ENCODE measurements at regions not wholly inside any gene's neighbourhood (a gene's known extent, or its start where the extent isn't known, plus 50 kb on each side); places are given as distances from the start of the nearest gene placed in this dataset.
A peak's percentile ranks its signal among the peaks of the same experiment; 100 is the strongest.

- no peak for DNase-seq
Measured at GRCh38 chr20:4554346-4554745, 131.9 kb upstream of the PRNP start.

DNA sequence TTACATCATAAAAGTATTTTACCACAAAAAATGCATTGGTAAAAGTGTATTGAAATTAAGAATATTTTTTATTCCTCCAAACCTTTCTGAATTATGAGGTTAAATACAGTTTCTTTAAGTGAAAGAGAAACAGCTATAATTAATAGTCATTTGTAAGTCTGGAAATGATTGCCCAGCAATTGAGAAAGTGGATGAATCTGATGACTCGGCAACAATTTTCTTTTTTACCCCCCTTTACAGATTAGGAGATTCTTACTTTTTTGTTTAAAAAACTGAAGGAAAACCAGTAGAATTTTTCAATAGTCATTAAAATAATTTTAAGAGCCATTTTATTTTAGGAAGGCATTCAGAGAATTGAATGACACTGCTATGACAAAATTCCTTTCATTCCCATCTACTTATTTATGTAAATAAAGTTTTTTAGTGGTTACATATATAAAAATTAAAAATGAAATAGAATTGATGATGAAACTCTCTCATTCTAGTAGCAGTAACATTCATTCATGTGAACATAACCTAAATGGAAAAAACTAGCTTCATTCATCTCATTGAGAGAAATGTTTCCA, 134.1 kb upstream of the PRNP start:
- no peak for DNase-seq

GRCh38 chr20:4550740-4551139, 135.5 kb upstream of the PRNP start:
- no peak for DNase-seq

DNA sequence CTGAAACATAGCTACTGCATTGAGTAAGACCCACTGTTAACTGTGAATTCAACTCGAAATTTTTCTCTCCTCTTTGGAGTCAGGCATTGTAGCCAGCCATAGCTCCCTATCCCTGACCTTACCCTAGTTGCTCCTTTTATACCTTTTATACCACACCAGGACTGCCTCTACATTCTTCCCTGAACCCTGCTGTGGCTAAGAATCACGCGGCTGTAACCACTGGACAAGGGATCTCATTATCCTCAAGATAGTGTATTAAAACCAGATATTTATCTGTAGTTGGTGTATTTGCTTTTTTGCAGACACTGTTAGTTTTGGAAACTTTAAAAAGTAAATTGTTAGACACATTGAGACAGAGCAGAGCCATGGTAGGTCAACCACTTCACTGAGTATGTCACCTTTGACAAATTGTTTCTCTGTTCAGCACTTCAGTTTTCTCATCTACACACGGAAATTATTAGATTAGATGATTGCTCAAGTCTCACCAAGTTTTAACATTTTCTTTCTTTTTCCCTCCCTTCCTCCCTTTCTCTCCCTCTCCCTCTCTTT, 136.5 kb upstream of the PRNP start:
- DNase-seq, result no peak

- no peak for DNase-seq
Measured at GRCh38 chr20:4548552-4548951, 137.7 kb upstream of the PRNP start.

DNA sequence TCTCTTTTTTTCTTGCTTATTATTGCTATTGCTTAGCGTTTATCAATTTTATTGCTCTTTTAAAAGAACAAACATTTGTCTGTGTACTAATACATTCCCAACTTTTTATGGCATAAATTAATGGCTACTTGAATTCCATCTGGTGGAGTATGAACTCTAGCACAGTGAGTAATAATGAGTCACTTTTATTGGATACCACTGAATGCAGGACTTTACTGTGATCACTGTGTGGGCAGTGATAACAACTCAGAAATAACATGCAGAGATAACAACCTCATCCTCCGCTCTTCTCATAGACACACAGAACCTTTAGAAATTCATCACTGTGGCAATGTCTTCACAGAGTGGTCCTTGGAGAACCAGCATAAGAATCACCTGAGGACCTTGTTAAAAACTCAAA, 139.5 kb upstream of the PRNP start:
- no peak for DNase-seq

- no peak for DNase-seq
Measured at GRCh38 chr20:4546342-4546741, 139.9 kb upstream of the PRNP start.

DNA sequence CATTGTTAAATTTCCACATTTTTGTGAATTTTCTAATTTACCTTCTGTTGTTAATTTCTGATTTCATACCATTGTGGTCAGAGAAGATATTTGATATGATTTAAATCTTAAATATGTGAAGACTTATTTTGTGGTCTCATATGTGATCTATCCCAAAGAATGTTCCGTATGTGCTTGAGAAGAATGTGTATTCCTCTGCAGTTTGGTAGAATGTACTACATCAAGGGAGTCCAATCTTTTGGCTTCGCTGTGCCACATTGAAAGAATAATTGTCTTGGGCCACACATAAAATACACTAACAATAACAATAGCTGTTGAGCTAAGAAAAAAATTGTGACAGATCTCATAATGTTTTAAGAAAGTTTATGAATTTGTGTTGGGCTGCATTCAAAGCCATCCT, 140.7 kb upstream of the PRNP start:
- DNase-seq, result no peak

DNA sequence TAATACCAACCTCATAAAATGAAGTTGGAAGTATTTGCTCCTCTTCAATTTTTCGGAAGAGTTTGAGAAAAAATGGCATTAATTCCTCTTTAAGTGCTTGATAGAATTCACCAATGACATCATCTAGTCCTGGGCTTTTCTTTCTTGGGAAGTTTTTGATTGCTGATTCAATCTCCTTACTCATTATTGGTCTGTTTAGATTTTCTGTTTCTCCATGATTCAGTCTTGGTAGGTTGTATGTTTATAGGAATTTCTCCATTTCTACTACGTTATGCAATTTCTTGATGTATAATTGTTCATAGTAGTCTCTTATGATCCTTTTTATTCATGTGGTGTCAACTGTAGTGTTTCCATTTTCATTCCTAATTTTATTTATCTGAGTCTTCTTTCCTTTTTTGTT, 141.5 kb upstream of the PRNP start:
- no peak for DNase-seq

DNA sequence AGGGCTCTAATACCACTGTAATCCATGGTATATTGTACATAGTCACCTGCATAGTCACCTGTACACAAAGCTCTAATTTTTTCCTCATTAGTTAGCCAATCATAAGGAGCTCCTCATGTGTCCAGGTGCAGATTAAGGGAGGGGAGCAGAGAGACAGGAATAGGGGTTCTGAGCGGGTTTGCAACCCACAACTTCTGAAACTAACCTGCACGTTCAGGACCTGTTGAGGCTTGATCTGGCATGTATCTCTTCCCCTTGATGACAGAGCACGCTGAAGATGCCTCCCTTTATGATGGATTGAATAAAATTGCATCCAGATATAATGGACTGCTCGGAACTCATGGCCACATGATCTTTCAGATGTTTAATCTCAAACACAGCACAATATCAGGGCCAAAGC, 144.0 kb upstream of the PRNP start:
- no peak for DNase-seq

DNA sequence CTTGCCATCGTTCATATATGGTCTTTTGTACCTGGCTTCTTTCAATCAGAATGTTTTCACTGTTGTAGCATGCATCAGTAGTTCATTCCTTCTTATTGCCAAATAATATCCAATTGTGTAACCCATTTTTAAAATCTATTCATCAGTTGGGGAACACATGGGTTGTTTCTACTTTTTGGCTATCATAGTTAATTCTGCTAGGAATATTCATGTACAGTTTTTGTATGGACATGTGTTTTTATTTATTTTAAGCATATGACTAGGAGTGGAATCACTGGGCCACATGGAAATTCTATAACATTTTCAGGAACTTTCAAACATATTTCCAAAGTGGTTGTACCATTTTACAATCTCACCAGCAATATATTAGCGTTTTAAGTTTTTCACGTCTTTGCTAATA, 151.9 kb upstream of the PRNP start:
- DNase-seq, result no peak

DNA sequence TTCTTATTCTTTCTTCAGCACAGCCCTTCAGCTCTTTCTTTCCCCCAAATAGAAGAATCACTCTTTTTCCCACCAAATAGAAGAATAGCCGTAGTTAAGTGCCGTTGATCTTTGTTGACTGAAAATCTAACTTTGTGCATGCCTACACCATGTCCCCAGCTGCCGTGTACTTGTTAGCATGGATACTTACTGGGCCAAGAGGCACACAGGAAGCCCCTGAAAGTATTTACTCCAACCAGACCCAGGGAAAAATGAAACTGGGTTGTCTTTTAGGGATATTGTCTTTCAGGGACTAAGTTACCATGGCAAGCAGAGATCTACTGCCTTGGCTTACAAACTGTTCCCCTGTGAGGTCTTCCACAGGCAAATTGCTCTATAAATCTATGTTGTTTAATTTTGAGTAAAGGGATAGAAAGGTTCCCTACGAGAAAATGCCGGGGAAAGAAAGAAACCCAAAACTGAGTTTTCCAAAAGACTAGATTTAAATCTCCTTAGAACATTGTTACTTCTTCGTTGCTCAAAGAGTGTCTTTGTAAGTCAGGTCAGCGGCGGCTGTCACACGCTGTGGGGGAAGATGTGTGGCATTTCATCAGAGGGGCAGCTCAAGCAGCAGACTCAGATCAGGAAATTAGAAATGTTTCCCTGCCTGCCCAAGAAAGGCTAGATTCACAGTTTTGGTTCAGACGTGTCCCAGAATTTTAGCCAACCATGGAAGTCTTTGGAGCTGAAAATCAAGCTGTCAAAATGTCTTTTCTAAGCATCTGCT, 152.7 kb upstream of the PRNP start:
- no peak for DNase-seq

- no peak for DNase-seq
Measured at GRCh38 chr20:4532772-4533171, 153.5 kb upstream of the PRNP start.

DNA sequence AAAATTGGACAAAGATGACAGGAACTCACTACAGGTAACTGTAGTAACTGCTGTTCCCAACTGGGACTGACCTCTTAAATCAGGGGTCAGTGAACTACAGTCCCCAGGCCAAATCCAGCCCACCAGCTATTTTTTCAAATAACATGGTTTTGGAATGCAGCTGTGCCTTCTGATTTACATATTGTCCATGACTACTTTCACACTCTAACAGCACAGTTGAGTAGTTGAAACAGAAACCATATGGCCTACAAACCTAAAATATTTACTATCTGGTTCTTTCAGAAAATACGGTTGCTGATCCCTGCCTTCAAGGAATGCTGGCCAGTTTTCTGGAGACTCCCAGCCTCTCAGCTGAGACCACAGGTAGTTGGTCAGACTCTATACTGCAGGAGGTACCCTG, 161.5 kb upstream of the PRNP start:
- DNase-seq, result no peak

- DNase-seq, result no peak
Measured at GRCh38 chr20:4524307-4524706, 161.9 kb upstream of the PRNP start.

DNA sequence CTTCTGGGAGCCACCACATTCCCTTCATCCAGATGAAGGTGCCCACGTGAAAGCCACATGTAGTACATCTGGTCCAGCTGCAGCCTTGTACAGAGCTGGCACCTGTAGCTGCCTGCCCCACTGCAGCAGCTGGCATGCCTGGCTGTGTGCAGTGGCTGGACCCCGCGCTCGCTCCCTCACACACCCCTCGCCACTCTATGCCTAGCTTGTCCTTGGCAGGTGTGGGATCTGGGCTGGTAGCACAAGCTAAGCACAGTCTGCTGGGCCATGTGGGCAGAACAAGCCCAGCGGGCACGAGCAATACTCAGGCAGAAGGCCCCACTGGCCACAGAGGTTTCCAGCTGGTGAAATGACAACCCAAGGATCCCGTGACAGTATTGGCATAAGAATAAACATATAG, 163.9 kb upstream of the PRNP start:
- DNase-seq, result no peak

DNA sequence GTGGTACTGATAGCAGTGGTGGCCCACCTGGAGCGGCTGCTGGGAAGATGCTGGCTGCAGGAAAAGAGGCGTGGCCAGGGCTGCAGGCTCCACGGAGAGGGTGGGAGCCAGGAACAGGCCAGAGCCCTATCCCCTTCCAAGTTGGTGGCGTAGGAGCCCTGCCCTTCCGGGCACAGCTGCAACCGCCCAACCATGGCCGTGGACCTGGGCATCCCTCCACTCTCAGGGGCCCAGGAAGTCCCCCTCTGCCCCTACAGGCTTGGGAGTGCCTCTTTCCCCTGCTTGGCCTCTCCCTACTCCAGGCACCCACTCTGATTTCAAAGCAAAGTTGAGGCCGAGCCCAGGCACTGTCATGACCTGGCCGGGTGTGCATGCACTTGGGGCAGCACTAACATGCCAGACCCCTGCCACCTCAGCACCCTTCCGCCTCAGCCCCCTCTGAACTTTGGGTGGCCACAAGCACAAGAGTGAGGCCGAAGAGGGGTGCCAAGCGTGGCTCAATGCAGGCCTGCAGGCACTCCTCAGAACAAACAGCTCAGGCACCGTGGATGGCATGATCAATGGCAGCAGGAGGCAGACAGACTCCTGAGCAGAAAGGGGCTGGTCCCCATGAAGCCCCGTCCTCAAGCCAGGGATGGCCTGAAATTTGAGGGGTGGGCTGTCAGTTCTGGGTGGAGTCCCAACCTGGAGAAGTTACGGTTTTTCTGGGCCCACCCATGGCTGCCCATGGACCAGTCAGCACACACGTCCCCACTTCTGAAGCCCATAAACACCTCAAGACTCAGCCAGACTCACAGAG, 164.9 kb upstream of the PRNP start:
- no peak for DNase-seq

GRCh38 chr20:4519534-4519933, 166.7 kb upstream of the PRNP start:
- DNase-seq, result peak; percentile 47

DNA sequence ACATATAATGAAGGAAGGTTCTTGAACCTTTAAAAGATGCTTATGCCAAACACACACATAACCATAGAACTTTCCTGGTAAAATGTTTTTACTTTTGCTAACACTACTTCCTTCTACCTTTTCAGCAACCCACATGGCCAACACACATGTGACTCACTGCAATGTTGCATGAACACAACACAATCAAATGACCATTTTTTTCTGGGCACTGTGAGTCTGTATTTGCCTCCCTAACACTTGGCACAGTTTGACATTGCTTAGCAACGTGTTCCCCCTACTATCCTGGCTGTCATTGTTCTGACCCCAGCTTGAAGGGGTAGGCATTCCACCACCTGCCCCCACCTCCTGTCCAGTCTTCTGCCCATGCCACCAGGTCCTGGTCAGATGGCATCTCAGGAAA, 169.4 kb upstream of the PRNP start:
- no peak for DNase-seq

- no peak for DNase-seq
Measured at GRCh38 chr20:4513720-4514119, 172.5 kb upstream of the PRNP start.

DNA sequence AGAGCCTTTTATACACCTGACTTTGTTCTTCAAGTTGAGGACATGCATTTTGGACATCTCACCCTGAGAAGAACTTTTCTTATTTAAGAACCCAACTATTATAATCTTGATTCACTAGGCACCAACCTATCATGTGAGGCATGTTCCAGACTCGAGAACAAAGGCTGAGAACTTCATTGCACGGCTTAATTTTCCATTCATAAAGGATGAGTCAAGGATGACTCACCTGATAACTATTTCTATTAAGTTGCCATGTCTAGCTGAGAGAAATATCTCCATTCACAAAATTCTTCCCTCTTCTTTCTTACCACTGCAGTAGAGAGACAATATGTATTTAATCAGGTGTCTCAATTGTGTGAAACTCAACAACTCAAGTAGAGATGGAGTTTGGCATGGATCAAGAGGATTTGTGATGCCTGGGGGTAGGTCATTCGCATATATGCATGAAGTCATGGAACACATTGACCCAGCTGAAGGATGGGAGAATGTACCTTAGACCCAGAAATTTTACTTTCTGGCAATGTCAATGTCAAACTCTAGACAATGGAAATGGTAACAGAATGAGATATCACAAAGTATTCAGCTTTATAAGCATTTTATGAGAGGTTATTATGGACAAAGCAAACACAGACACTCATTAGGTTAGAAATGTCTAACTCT, 173.2 kb upstream of the PRNP start:
- no peak for DNase-seq

GRCh38 chr20:4511776-4512175, 174.5 kb upstream of the PRNP start:
- DNase-seq, result no peak

GRCh38 chr20:4509825-4510522, 176.3 kb upstream of the PRNP start:
- DNase-seq, result no peak
